ENCODE measurements at regions not wholly inside any gene's neighbourhood (a gene's known extent, or its start where the extent isn't known, plus 50 kb on each side); places are given as distances from the start of the nearest gene placed in this dataset.

GRCh38 chr5:62041156-62041756 lies 264.8 kb upstream of the KIF2A start:
- intact Hi-C loops (cut with micrococcal nuclease): no loop called here
- Mint-ChIP-seq H3K36me3 (ENCODE audit: low read depth) (no peaks in the 10 kb centered on the region), H3K27me3 (ENCODE audit: low read depth) (peaks cover 9% of the 10 kb centered on the region), H3K4me1 (ENCODE audit: low read depth) (no peaks in the 10 kb centered on the region), H3K4me3 (no peak overlapping the region), H3K9me3 (peaks cover 4% of the 10 kb centered on the region), H3K27ac (no peak overlapping the region)
- no peak for DNase-seq
- CTCF ChIA-PET: no interaction called here

- peaks cover 7% of the 10 kb centered on the region for H3K9me3 Mint-ChIP-seq
- no peaks in the 10 kb centered on the region for H3K36me3 Mint-ChIP-seq (ENCODE audit: low read depth)
- no peak overlapping the region for H3K27ac Mint-ChIP-seq
- H3K27me3 Mint-ChIP-seq (ENCODE audit: low read depth): peaks cover 8% of the 10 kb centered on the region
- H3K4me1 Mint-ChIP-seq (ENCODE audit: low read depth): no peaks in the 10 kb centered on the region
- CTCF ChIA-PET: no interaction called here
- intact Hi-C loops (cut with micrococcal nuclease): no loop called here
- no peak overlapping the region for H3K4me3 Mint-ChIP-seq
- DNase-seq: no peak
Observed at GRCh38 chr5:62042007-62042406, 264.0 kb upstream of the KIF2A start.

GRCh38 chr5:62043289-62044280 lies 262.4 kb upstream of the KIF2A start:
- CTCF ChIA-PET: interaction anchor here (0.6 kb wide), 1 partner anchor 885 kb away, joined by 5 read pairs; no protein-coding TSS in a partner anchor
- intact Hi-C loops (cut with micrococcal nuclease): no loop called here
- Mint-ChIP-seq H3K27ac (no peak overlapping the region), H3K9me3 (peaks cover 12% of the 10 kb centered on the region), H3K4me1 (ENCODE audit: low read depth) (no peaks in the 10 kb centered on the region), H3K27me3 (ENCODE audit: low read depth) (peaks cover 7% of the 10 kb centered on the region), H3K36me3 (ENCODE audit: low read depth) (no peaks in the 10 kb centered on the region), H3K4me3 (no peak overlapping the region)
- no peak for DNase-seq

GRCh38 chr5:62044989-62045388 lies 261.0 kb upstream of the KIF2A start:
- peaks cover 2% of the 10 kb centered on the region for H3K27me3 Mint-ChIP-seq (ENCODE audit: low read depth)

GRCh38 chr5:62046191-62046590 lies 259.8 kb upstream of the KIF2A start:
- Mint-ChIP-seq H3K36me3 (ENCODE audit: low read depth) (no peaks in the 10 kb centered on the region), H3K27ac (no peak overlapping the region), H3K27me3 (ENCODE audit: low read depth) (peaks cover 2% of the 10 kb centered on the region), H3K4me1 (ENCODE audit: low read depth) (no peaks in the 10 kb centered on the region), H3K9me3 (peaks cover 12% of the 10 kb centered on the region), H3K4me3 (no peak overlapping the region)
- no peak for DNase-seq
- CTCF ChIA-PET: no interaction called here
- intact Hi-C loops (cut with micrococcal nuclease): no loop called here

More at GRCh38 chr5:62044989-62045388, 261.0 kb upstream of the KIF2A start:
- DNase-seq: no peak
- intact Hi-C loops (cut with micrococcal nuclease): no loop called here
- H3K4me1 Mint-ChIP-seq (ENCODE audit: low read depth): no peaks in the 10 kb centered on the region
- CTCF ChIA-PET: no interaction called here
- peaks cover 12% of the 10 kb centered on the region for H3K9me3 Mint-ChIP-seq
- H3K36me3 Mint-ChIP-seq (ENCODE audit: low read depth): no peaks in the 10 kb centered on the region
- no peak overlapping the region for H3K27ac Mint-ChIP-seq
- no peak overlapping the region for H3K4me3 Mint-ChIP-seq

- Mint-ChIP-seq H3K27ac (no peak overlapping the region), H3K4me1 (ENCODE audit: low read depth) (no peaks in the 10 kb centered on the region), H3K4me3 (no peak overlapping the region), H3K36me3 (ENCODE audit: low read depth) (no peaks in the 10 kb centered on the region), H3K27me3 (ENCODE audit: low read depth) (peaks cover 2% of the 10 kb centered on the region), H3K9me3 (peaks cover 10% of the 10 kb centered on the region)
- no peak for DNase-seq
- intact Hi-C loops (cut with micrococcal nuclease): no loop called here
- CTCF ChIA-PET: no interaction called here
Observed at GRCh38 chr5:62051747-62052146, 254.3 kb upstream of the KIF2A start.

GRCh38 chr5:62059960-62060359 lies 246.0 kb upstream of the KIF2A start:
- intact Hi-C loops (cut with micrococcal nuclease): no loop called here
- Mint-ChIP-seq H3K36me3 (ENCODE audit: low read depth) (no peaks in the 10 kb centered on the region), H3K9me3 (no peaks in the 10 kb centered on the region), H3K4me1 (ENCODE audit: low read depth) (no peaks in the 10 kb centered on the region), H3K27ac (no peak overlapping the region), H3K27me3 (ENCODE audit: low read depth) (peaks cover 3% of the 10 kb centered on the region), H3K4me3 (no peak overlapping the region)
- CTCF ChIA-PET: no interaction called here
- no peak for DNase-seq

GRCh38 chr5:62065050-62065449 lies 241.0 kb upstream of the KIF2A start:
- Mint-ChIP-seq H3K4me1 (ENCODE audit: low read depth) (no peaks in the 10 kb centered on the region), H3K27ac (no peak overlapping the region), H3K27me3 (ENCODE audit: low read depth) (peaks cover 3% of the 10 kb centered on the region), H3K4me3 (no peak overlapping the region), H3K9me3 (no peaks in the 10 kb centered on the region), H3K36me3 (ENCODE audit: low read depth) (no peaks in the 10 kb centered on the region)
- intact Hi-C loops (cut with micrococcal nuclease): no loop called here
- no peak for DNase-seq
- CTCF ChIA-PET: interaction anchor here (0.6 kb wide), 1 partner anchor 1106 kb away, joined by 3 read pairs; no protein-coding TSS in a partner anchor

GRCh38 chr5:62066761-62067277 lies 239.2 kb upstream of the KIF2A start:
- Mint-ChIP-seq H3K27ac (no peak overlapping the region), H3K4me1 (ENCODE audit: low read depth) (no peaks in the 10 kb centered on the region), H3K4me3 (no peak overlapping the region), H3K27me3 (ENCODE audit: low read depth) (no peaks in the 10 kb centered on the region), H3K9me3 (no peaks in the 10 kb centered on the region), H3K36me3 (ENCODE audit: low read depth) (no peaks in the 10 kb centered on the region)
- DNase-seq: no peak
- CTCF ChIA-PET: no interaction called here
- intact Hi-C loops (cut with micrococcal nuclease): no loop called here

- CTCF ChIA-PET: interaction anchor here (0.9 kb wide), 1 partner anchor 75 kb away, joined by 4 read pairs; no protein-coding TSS in a partner anchor
- intact Hi-C loops (cut with micrococcal nuclease): no loop called here
- no peaks in the 10 kb centered on the region for H3K4me1 Mint-ChIP-seq (ENCODE audit: low read depth)
- H3K27ac Mint-ChIP-seq: no peak overlapping the region
- DNase-seq: no peak
- no peak overlapping the region for H3K4me3 Mint-ChIP-seq
- no peaks in the 10 kb centered on the region for H3K36me3 Mint-ChIP-seq (ENCODE audit: low read depth)
- no peaks in the 10 kb centered on the region for H3K9me3 Mint-ChIP-seq
- no peaks in the 10 kb centered on the region for H3K27me3 Mint-ChIP-seq (ENCODE audit: low read depth)
Observed at GRCh38 chr5:62068554-62068953, 237.5 kb upstream of the KIF2A start.

GRCh38 chr5:62077387-62077786 lies 228.6 kb upstream of the KIF2A start:
- Mint-ChIP-seq H3K4me3 (no peak overlapping the region), H3K4me1 (ENCODE audit: low read depth) (peaks cover 6% of the 10 kb centered on the region), H3K27ac (no peak overlapping the region), H3K36me3 (ENCODE audit: low read depth) (no peaks in the 10 kb centered on the region), H3K27me3 (ENCODE audit: low read depth) (no peaks in the 10 kb centered on the region), H3K9me3 (no peaks in the 10 kb centered on the region)
- intact Hi-C loops (cut with micrococcal nuclease): no loop called here
- CTCF ChIA-PET: no interaction called here
- no peak for DNase-seq

- H3K9me3 Mint-ChIP-seq: no peaks in the 10 kb centered on the region
- no peak for DNase-seq
- H3K4me3 Mint-ChIP-seq: no peak overlapping the region
- no peaks in the 10 kb centered on the region for H3K36me3 Mint-ChIP-seq (ENCODE audit: low read depth)
- CTCF ChIA-PET: no interaction called here
- H3K27ac Mint-ChIP-seq: no peak overlapping the region
- H3K27me3 Mint-ChIP-seq (ENCODE audit: low read depth): no peaks in the 10 kb centered on the region
- intact Hi-C loops (cut with micrococcal nuclease): no loop called here
- H3K4me1 Mint-ChIP-seq (ENCODE audit: low read depth): peaks cover 6% of the 10 kb centered on the region
Observed at GRCh38 chr5:62077823-62078550, 228.0 kb upstream of the KIF2A start.

Measured in activated naive CD4-positive, alpha-beta T cell treated with anti-CD3 and anti-CD28 coated beads for 36 hours (primary cell).